ENCODE measurements at regions not wholly inside any gene's neighbourhood (a gene's known extent, or its start where the extent isn't known, plus 50 kb on each side); places are given as distances from the start of the nearest gene placed in this dataset.

- TF ChIP-seq USF2 (IDR thresholded peaks at IDR 0.05; ENCODE audit: low read length) (no peak), CHD1 (IDR thresholded peaks at IDR 0.05; ENCODE audit: low read depth, low read length) (no peak), RAD21 (IDR thresholded peaks at IDR 0.05 in 1 of 2, conservative IDR thresholded peaks at IDR 0.05 in 1 of 2; ENCODE audit: low read depth in 2 of 2, low read length in 2 of 2) (no peak)
Observed at GRCh38 chr3:76245073-76245472, 459.7 kb upstream of the ZNF717 start (continued).

Data from H1 (cell line).